Activated CD4-positive, alpha-beta T cell treated with anti-CD3 and anti-CD28 coated beads, Interleukin-2, amount 50 U/mL, for 16 hours (primary cell): ENCODE measurements at regions not wholly inside any gene's neighbourhood (a gene's known extent, or its start where the extent isn't known, plus 50 kb on each side); places are given as distances from the start of the nearest gene placed in this dataset.
A peak's percentile ranks its signal among the peaks of the same experiment; 100 is the strongest.

Experiments used
- DNase-seq: peaks from one replicate; pipeline ENCODE4 v3.0.0-alpha.2; 2020

DNA sequence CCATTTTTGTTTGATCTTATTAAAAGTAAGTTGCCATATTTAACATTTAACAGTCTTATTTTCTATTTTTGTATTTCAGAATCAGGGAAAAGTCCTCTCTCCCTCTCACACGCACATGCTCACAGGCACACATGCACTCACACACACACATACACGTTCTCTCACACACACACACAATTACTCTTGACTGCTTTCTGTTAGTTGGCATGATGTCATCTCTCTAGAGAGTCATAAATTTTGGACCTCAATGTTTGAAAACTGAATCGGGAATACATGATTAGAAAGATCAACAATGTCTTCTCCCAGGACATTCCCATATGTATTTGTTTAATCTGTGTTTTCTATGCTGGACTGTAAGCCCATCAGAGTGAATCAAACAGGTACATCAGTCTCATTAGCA is 165.7 kb upstream of the AHR start:
- no peak for DNase-seq

GRCh38 chr7:17133977-17134376 is 164.5 kb upstream of the AHR start:
- no peak for DNase-seq

- DNase-seq, result peak; percentile 85
These were observed 163.7 kb upstream of the AHR start for GRCh38 chr7:17134786-17135185.

GRCh38 chr7:17136126-17136525 is 162.3 kb upstream of the AHR start:
- peak; percentile 52 for DNase-seq

DNA sequence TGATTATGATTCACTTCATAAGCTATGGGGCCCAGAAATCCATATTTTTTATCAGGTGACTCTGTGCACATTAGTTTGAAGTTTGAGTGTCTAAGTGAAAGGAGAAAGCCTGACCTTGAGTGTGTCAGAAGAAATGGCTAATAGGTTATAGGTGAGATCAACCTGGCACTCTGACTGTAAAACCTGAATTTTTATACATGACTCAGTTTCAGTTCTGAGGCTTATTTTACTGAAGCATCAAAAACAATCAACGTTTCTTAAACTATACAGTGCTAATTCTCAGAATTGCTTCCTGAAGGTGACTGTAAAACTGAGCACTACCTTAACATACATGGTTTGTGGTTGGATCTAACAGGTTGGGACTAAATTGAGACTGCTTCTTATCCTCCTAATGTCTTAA is 159.4 kb upstream of the AHR start:
- peak; percentile 82 for DNase-seq

DNA sequence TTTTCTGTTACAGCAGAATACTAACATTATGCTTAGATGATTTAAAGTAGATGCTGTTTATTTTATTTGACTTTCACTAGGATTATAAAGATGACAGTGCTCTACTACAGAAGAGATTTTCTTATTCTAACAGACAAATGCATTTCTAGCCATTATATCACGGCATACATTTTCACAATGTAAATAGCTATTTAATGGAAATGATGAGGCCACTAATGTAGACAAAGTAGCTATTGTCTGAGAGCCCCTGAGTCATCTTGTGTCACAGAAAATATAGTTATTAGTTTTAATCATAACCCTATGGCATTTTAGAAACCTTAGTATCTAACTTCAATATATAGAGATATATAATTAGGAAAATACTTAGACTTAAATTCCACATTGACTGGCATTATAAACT is 158.0 kb upstream of the AHR start:
- DNase-seq, result no peak

GRCh38 chr7:17142831-17143541 is 155.5 kb upstream of the AHR start:
- DNase-seq, result no peak

GRCh38 chr7:17144322-17144721 is 154.1 kb upstream of the AHR start:
- DNase-seq, result peak; percentile 85

DNA sequence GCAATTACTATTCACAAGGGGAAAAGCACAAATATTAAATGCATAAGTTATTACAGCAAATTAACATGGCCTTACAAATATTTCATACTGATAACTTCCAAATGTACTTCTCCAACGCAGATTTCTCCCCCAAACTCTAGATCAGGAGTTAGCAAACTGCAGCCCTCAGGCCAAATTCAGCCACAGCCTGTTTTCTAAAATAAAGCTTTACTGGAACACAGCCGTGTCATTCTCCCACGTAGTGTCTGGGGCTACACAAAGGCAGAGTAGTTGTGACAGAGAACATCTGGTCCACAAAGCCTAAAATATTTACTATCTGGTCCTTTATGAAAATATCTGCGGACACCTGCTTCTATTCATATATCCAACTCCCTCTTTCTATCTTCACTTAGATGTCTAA is 151.8 kb upstream of the AHR start:
- DNase-seq, result no peak

GRCh38 chr7:17147409-17147808 is 151.0 kb upstream of the AHR start:
- DNase-seq, result no peak

- peak; percentile 39 for DNase-seq
These were observed 148.4 kb upstream of the AHR start for GRCh38 chr7:17150018-17150417.

DNA sequence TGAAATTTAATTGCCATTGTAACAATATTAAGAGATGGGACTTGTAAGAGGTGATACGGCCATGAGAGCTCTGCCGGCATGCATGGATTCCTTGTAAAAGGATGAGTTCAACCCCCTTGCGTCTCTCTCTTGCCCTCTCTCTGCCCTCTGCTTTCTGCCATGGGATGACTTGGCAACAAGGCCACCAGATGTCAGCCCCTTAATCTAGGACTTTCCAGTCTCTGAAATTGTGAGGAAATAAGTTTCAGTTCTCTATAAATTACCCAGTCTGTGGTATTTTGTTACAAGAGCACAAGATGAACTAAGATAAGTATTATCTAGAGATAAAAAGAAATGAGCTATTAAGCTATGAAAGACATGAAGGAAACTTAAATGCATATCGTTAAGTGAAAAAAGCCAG is 145.7 kb upstream of the AHR start:
- no peak for DNase-seq

DNA sequence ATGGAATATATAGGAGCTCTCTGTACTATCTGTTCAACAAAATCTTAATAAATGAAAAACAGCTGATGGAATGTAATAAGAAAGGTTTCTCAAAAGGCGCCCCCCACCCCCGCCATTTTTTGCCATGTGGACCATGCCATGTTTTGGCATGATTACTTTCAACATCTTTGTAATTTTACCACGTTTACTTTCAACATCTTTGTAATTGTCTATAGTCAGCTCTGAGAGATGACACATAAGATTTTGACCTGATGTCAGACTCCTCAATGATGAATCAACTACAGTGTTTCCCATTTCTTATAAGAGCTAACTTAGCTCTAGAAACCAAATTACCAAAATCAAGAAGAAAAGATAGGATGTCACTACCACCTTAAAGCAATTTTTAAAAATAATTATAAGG is 144.9 kb upstream of the AHR start:
- no peak for DNase-seq

DNA sequence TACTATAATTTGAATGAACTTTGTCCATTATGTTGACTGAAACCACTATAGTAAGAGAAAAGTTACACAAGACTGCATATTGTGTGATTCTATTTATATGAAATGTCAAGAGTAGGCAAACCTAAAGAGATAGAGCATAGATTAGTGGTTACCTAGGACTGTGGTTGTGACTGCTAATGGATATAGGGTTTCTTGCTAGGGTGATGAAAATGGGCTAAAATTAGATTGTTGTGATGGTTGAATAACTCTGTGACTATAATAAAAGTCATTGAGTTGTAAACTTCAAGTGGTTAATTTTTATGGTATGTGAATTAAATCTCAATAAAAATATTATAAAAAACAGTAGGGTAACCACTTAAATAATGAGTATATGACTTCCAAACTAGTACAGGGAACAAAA is 142.9 kb upstream of the AHR start:
- DNase-seq, result no peak

DNA sequence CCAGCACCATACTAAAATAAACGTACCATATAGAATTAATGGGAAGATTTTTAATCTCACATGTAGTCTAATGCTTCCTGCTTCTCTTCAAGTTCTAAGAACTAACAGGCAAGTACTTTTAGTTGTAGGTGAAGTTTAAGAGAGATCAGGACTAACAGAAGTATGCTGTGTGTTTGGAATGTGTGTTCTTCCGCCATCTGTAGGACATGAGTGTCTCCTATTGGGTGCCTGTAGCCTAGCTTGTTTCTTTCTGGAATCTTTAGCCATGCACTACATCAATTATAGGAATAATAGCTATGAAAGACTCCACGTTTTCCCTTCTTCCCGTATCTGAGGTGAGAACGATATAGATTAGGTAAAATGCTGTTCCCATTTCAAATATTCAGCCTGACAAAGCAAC is 140.2 kb upstream of the AHR start:
- no peak for DNase-seq

DNA sequence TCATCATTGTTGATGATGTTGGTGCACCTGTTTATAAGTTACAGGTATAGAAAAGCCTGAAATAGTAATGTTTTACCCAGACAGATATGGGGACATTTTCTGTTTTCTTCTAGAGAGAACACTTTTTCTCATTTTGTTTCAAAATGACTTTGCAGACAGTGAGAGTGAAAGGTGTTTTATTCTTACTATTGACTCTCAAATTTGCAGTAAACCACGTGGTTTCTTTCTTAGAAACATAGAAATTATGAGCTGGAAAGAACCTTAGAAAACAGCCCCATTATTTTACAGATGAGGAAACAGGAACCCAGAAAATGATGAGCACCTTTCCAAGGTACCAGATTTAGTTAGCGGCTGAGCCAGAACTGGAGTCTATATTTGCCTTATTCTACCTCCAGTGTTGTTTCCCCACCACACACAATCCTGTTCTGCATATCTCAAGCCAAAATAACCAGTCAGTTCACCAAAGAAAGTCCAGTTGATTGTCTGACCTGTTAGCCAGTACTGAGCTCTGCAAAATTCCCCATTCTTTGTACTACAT is 138.9 kb upstream of the AHR start:
- peak; percentile 85 for DNase-seq

DNA sequence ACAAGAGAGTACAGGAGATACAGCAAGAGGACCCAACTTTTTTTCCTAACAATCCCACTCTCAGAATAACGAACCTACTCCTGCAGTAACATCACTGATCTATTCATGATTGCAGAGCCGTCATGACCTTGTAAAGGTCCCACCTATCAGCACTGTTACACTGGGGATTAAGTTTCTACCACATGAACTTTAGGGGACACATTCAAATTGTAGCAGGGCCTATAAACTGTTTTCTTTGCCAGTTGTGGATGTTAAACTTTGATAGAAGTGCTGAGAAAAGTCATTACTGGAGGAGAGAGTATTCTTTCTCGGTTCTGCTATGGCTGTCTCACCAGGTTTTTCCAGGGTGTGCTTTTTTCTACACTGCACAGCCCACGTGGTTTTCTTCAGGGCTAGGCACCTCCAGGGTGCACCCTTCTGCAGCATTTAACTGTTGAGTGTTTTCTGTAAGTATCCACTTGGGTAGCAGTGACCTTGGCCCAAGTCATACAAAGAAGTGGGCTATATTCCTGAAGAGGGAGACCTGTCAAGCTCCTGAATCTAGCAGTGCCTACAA is 131.6 kb upstream of the AHR start:
- peak; percentile 74 for DNase-seq

DNA sequence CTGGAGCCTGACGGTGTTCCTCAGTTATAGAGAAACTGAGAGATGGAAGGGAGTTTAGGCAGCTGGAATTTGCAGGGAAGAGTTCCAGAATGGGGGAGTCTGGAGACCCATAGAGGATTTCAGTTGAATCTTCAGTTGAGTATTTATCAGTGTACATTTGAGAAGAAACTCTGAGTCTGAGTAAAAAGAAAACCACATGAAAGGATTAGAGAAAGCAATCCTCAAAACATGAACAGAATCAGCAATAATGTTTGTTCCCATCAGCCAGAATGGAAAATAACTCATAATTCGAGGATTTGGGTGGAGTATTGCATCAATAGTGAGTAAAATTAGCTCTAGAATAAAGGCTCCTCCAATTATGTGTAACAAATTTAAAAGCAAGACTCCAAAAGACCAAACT is 130.0 kb upstream of the AHR start:
- peak; percentile 75 for DNase-seq

- no peak for DNase-seq
These were observed 127.0 kb upstream of the AHR start for GRCh38 chr7:17171427-17171826.

GRCh38 chr7:17176371-17177032 is 122.0 kb upstream of the AHR start:
- DNase-seq, result no peak

- no peak for DNase-seq
These were observed 119.9 kb upstream of the AHR start for GRCh38 chr7:17178545-17178944.

DNA sequence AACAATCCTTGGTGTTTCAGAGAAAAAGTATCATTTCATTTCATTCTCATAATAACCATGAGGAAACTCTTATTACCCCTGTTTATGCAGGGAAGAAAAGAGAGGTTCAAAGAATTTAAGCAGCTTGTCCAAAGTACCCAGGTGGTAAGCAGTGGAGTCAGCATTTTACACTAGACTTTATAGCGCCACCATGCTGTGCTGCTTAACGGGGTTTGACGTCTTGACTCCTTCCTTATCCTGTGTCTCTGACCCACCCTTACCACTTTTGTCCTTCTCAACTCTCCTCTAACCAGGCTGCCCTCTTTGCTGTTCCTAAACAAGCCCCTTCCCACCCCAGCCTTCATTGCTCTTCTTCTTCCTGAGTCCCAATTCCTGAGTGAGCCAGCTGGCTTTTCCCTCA is 117.0 kb upstream of the AHR start:
- DNase-seq, result no peak

DNA sequence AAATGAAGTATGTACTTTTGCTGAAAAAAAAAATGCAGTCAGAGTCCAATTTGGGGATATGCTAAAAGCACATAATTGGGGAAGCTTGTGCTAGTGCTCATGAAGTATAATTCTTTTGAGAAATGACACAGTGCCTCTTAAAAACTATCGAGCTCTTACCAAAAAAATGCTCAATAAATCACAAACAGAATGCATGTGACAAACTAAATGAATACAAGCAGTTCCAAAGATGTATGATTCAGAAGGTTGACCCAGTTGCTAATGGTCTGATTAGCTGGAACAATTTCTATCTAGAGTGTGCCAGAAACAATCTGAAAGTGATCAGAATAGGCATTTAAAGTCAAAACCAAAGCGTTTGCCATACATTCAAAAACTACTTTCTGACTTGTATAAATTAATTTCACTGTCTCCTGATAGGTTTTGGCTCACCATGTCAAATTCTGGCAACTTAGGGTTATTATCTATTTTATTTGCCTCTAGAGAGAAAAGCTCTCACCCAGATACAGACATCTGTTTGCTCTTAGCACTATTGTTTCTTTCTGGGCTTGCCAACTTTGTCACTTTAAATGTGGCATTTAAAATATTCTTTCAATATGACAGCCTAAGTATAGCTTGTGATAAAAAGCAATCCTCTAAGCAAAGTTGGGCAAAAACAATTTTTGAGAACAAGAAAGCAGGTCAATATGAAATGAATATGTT is 114.7 kb upstream of the AHR start:
- DNase-seq, result no peak
